ENCODE measurements at regions not wholly inside any gene's neighbourhood (a gene's known extent, or its start where the extent isn't known, plus 50 kb on each side); places are given as distances from the start of the nearest gene placed in this dataset.
"Not testable (repeated sequence)": the region's sequence is repeated elsewhere in the genome, so short reads cannot be mapped to it uniquely, and the experiment has no call there.

GRCh38 chr9:42434844-42435714, 251.6 kb downstream of the SPATA31A6 start:
- not testable (repeated sequence) for TF ChIP-seq POLR2A, POLR2AphosphoS5, CTCF (IDR thresholded peaks at IDR 0.05)

Data from sigmoid colon (tissue), 4 donors.